HFF-Myc (cell line): ENCODE measurements at regions not wholly inside any gene's neighbourhood (a gene's known extent, or its start where the extent isn't known, plus 50 kb on each side); places are given as distances from the start of the nearest gene placed in this dataset.

ENCODE experiments used
- DNase-seq: peaks from one replicate; pipeline ENCODE4 v3.0.0-alpha.2; 2011; ENCODE audit warnings: low read depth; ENCODE audit errors: extremely low read depth
- H3K4me3 ChIP-seq: replicated peaks from 2 replicates; pipeline ENCODE4 v1.5.1; 2011; ENCODE audit warnings: low read depth, mild to moderate bottlenecking, control low read depth, low read length
- TF ChIP-seq, protein P1 (sequence below): IDR thresholded peaks from 2 replicates; pipeline ENCODE4 v1.5.1; 2012; ENCODE audit warnings: mild to moderate bottlenecking, low read depth, low read length, control low read depth; ENCODE audit errors: missing control alignments

DNA sequence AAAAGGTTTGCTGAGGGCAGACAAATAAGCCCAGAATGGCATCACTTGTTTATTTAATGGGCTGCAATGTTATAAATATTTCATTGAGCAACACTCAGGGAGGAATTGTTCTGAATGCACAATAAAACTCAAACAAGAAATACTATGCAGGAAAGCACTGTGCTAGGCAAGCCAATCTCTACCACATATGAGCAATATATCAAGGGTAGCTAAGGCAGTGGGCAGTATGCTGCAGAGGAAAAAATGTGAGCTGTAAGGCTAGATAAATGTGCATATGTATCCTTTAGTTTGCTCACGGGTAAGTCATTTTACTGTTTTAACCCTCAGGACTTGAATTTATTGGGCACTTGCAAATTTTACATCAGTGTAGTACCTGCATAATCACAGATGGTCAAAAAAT is 349.6 kb downstream of the CDC14C start:
- DNase-seq, result no peak
- TF ChIP-seq, protein P1, sequence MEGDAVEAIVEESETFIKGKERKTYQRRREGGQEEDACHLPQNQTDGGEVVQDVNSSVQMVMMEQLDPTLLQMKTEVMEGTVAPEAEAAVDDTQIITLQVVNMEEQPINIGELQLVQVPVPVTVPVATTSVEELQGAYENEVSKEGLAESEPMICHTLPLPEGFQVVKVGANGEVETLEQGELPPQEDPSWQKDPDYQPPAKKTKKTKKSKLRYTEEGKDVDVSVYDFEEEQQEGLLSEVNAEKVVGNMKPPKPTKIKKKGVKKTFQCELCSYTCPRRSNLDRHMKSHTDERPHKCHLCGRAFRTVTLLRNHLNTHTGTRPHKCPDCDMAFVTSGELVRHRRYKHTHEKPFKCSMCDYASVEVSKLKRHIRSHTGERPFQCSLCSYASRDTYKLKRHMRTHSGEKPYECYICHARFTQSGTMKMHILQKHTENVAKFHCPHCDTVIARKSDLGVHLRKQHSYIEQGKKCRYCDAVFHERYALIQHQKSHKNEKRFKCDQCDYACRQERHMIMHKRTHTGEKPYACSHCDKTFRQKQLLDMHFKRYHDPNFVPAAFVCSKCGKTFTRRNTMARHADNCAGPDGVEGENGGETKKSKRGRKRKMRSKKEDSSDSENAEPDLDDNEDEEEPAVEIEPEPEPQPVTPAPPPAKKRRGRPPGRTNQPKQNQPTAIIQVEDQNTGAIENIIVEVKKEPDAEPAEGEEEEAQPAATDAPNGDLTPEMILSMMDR, result no peak
- H3K4me3 ChIP-seq, result no peak overlapping the region

DNA sequence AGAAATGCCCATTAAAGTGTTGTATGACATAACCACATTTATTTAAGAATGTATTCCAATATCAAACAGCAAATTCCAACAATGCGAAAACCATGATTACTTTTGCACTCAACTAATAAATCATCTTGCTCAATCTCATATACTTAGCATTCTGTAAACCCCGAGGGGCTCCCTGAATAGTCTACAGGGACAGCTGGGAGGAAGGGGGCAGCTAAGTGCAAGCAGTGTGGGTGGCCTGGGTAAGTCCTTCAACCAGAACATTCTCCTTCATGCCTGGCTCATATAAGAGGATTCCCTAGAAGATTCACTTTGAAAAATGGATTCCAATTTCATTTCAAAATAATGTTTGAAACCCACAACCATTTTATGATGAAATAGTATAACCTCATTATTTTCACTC is 355.5 kb downstream of the CDC14C start:
- TF ChIP-seq, protein P1, result no peak
- no peak overlapping the region for H3K4me3 ChIP-seq
- no peak for DNase-seq

DNA sequence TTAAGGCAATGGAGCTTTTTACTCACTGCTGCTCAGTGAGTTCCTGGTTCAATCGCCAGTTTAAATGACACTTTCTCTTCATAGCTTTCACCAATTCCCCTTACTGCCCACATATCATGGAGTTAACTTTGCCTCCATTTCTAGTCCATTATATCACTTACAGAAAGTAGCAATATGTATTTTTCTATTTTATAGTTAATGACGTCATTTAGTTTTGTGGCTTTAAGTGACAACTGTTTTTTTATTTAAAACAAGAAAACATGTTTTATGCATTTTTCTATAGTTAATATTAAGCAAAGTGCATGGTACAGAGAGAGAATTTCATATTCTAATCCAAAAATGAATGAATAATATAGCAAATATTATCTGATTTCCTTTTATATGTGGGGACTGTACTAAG is 363.3 kb downstream of the CDC14C start:
- TF ChIP-seq, protein P1, result no peak
- no peak overlapping the region for H3K4me3 ChIP-seq
- no peak for DNase-seq

DNA sequence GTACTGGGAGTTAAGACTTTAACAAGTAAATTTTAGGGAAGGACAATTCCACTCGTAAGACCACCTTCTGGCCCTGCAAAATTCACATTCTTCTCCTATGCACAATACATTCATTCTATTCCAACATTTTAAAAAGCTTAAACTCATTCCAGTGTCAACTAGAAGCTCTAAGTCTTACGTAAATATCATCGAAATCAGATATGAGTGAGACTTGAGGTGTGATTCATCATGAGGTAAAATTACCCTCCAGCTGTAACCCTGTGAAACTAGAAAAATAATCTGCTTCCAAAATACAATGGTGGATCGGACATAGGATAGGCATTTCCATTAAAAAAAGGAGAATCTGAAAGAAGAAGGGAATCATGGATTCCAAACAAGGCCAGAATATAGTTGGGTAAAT is 370.3 kb downstream of the CDC14C start:
- TF ChIP-seq, protein P1, result no peak
- no peak for DNase-seq
- H3K4me3 ChIP-seq, result no peak overlapping the region

DNA sequence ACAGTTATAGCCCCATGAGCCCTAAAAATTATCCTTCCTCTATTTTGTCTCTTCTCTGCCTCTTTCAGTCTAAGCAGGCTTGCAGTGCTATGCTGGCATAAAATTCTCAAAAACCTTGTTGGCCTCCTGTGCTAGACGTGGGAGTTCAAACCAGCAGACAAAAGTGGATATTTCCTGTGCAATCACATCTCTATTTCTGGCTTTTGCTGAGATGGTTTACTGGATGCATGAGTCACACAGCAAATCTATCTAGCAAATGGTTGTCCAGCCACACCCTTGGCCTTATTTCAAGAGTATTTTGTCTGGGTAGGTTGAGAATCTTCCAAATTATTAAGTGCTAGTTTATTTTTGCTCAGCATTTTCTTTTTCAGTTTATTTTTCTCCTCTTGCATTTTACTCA is 370.8 kb downstream of the CDC14C start:
- no peak for DNase-seq
- TF ChIP-seq, protein P1, result no peak
- H3K4me3 ChIP-seq, result no peak overlapping the region

DNA sequence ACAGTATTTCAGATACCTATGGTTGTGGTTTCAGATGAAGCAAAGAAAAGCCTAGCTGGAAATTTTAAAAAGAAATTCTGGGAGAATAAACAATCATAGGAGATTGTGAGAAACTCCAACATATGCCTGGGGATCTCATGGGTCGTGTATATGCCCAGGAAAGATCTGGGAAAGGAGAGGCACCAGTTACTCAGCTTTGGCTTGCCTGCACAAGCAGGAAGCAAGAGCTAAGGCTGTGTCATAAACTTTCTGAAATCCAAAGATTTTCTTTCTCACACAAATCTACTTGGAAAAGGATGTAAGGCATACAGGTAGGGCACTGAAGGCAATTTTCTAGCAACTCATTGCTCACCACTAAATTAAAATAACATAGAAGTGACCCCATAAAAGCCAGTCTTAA is 373.6 kb downstream of the CDC14C start:
- TF ChIP-seq, protein P1, result no peak
- no peak for DNase-seq
- no peak overlapping the region for H3K4me3 ChIP-seq

DNA sequence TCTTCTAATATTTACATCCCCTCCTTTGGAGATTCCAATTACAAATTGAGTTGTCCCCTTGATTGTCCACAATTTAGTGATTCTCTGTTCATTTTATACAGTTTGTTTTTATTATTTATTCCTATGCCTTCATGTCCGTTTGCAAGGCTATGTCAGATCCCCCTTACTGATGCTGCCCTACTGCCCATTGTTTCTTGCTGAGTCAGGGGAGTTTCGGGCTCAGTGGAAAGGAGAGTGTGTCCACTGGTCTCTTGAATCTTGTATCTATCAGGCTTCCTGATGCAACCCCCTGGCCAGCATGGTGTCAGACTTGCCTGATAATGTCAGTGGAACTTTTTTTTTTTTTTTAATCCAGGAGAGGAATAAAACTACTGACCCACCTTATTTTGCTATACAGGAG is 384.4 kb downstream of the CDC14C start:
- no peak overlapping the region for H3K4me3 ChIP-seq
- TF ChIP-seq, protein P1, result no peak

More for the DNA sequence above, 384.4 kb downstream of the CDC14C start:
- no peak for DNase-seq
